Activated CD4-positive, alpha-beta T cell treated with anti-CD3 and anti-CD28 coated beads, Interleukin-2, amount 50 U/mL, for 48 hours (primary cell): ENCODE measurements at regions not wholly inside any gene's neighbourhood (a gene's known extent, or its start where the extent isn't known, plus 50 kb on each side); places are given as distances from the start of the nearest gene placed in this dataset.
"Not testable (repeated sequence)": the region's sequence is repeated elsewhere in the genome, so short reads cannot be mapped to it uniquely, and the experiment has no call there.

Source experiments
- DNase-seq, 2 experiments: peaks; one replicate each; pipeline ENCODE4 v3.0.0-alpha.2; 2020

DNA sequence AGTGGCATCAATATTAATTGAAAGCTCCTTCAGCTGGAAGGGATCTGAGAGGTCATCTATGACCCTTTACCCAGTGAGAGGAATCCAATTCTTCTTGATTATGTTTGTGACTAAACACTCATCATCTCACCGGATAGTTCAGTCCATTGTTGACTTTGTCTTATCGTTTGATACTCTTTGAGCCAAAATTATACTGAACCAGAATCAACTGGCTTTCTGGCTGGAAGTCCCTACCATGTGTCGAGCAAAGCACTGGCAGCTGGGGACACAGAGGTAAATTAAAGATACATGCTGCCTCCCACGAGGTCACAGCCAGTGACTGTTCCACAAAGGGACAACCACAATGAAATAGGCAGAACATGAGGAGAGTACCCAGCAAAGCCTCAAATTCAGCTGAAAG, 91.4 kb upstream of the FHL2 start:
- DNase-seq = no peak

DNA sequence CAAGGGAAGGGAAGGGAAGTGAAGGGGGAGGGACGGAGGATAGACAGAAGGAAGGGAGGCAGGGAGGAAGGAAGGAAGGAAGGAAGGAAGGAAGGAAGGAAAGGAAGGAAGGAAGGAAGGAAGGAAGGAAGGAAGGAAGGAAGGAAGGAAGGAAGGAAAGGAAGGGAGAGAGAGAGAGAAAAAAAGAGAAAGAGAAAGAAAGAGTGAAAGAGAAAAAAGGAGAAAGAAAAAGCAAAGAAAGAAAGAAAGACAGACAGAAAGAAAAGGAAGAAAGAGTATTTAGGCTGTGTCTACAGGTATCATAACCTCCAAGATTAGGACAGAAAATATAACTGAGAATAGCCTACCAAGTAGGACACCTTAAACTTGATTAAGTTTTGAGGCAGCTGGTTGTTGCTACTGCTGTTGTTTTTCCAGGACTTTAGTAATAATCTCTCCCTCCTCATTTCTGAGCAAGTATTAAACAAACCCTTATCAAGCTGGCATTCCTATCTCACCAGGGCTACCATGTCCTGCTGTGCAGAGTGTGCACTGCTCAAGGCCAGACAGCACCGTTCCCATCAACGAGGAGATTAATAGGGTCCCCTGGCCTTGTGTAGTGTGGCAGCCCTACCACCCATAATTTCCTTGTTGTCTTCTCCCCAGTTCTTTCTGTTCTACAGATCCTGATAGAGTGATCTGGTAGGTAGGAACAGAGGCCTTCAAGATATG, 90.5 kb upstream of the FHL2 start:
- no peak for DNase-seq

DNA sequence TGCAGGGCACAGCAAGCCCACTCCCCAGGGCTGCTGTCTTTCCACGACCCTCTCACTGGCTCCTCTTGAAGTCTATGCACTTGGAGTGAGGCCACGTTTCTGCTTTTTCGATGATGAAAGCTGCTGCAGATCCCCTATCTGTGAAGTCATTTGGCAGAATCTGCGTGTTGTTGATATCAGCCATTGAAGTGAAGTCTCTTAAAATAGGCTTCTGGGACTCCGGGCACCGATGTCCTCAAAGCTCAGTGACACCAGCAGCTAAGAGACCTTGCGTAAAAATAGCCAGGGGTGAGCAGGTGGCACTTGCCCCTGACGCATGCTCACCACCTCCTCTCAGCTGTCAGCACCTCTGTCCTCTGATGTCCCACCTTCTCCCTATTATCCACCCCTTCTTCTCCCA, 89.4 kb upstream of the FHL2 start:
- DNase-seq = no peak

DNA sequence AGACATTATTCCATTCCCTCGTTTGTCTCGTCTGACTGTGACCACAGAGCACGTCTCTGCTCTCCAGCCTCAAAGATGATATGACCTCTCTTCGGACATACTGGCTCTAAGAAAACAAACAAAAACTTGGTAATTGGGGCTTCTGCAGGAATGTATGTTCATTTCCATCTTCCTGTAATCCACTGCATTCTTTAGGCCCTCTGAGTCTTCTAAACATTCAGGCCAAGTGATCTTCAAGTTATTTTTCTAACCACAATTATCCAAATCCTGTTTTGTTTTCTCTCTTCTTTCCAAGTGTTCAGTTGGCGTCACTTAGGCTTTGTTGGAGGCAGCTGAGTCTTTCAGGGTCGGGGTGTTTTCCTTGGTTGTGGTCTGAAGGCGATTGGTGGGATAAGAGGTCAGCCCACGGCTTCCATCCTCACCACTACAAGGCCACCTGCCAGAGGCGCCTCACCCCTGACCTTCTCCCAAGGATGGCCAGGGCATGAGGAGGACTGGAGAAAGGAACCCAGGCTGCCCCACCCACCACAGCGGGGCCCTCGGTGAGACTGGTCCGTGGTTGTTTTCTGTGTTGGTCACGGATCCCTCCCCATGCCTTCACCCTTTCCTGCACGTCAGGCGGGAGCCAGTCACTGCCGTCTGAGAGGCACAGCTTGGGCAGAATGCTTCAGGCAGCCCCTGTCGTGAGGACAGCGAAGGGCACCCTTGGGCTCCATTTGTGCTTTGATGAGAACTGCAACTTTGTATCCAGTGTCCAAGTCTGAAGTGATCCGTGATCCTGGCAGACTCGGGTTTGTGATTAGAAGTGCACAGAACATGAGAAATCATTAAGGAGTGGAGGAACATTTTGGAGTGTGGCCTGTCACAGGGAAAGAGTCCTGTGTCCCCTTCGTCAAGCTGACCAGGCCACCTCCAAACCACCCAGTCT, 88.6 kb upstream of the FHL2 start:
- DNase-seq = no peak

DNA sequence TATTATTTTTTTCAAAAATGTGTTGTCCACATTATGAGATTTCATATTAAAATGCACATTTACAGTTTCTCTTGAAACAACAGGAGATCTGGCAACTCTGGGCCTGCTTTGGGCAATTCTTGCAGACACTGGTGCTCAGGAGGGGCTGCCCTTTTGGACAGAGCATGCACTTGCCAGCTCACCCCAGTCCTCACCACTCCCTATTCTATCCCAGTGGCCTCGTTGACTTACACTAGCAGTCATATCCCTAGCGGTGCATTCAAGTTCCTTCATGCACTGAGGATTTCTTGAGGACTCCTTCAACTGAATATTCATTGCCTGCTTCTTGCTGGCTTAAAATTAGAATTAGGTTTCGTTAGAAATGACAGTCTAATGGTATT, 87.9 kb upstream of the FHL2 start:
- no peak for DNase-seq

DNA sequence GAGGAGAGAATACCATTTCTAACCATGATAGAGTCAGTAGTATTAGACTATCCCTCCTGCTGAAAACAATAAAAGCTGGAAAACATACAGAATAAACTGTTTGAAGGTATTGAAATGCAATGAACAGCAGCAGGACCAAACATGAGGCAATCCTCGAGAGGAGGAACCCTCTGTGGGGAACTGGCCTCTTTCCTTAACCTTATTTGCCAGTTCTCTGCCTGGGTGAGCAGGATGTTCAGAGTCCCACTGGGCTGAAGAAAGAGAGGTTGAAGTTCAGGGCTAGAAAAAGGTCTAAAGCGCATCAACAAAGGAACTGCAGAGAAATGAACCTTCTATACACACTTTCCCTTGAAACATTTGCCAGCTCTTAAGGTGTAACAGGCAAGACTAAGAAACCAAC, 79.8 kb upstream of the FHL2 start:
- no peak for DNase-seq

DNA sequence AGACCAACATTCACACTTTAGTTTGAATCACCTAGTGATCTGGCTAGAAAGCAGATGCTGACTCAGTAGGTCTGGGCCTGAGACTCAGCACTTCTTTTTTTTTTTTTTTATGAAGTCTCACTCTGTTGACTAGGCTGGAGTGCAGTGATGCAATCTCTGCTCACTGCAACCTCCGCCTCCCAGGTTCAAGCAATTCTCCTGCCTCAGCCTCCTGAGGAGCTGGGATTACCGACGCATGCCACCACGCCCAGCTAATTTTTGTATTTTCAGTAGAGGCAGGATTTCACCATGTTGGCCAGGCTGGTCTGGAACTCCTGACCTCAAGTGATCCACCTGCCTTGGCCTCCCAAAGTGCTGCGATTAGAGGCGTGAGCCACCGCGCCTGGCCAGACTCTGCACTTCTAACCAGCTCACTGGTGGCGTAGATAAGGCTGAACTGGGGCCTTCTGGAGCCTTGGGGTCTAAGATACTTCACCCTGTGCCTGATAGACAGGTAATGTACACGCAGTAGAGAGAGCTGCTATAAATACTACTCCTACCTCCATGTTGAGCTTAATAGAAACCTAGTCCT, 78.3 kb upstream of the FHL2 start:
- DNase-seq = not testable (repeated sequence)

DNA sequence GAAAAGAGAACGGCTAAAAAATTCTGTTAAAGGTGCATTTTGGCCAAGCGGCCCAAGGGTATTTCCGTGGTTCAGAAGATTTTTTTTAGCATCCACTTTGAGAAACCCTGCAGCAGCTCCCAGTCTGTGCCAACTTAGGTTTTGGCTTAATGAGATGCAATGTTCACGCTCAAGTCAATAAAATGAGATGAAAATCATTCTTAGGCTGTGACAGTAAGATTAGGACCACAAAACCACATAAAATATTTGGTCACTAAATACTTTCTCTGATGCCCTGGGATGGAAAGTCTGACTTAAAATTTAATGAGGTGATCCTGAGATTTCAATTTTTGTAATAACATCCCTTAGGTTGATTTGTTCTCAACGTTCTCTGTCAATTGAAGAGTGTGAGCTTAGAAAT, 74.2 kb upstream of the FHL2 start:
- DNase-seq = no peak

DNA sequence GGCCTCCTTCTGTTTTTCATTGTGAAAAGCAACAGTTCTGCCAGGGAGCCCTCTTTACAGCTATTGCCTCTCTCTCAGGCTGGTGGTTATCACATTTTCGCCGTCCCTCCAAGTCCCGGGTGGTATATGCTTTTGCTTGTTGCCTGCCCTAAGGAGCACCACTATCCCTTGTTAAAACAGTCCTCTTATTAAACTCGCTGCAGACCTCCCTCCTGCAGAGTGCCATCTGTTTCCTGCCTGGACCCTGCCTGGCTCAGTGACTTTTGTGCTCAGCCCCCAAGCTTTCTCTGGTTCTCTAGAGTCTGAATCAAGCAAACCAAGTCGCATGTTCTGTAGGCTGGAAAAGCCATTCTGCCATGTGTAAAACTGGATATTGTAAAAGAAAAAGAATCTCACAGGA, 72.1 kb upstream of the FHL2 start:
- no peak for DNase-seq

DNA sequence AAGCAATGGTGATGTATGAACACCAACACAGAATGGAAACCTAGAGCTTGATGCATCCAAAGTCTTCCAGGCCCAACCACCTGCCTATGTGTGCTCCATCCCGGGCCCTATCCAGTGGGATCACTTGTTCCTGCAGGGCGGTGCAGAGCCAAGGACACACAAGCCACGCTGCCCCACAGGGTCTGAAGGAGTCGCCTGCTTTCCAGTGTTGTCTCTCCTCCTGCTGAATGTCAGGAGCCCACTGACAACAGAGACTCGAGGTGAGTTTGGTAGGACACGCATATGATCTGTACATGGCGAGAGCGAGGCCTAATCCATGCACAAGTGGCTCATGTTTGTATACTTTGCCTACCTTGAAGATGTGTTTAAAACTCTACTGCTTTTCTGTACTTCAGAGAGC, 70.9 kb upstream of the FHL2 start:
- no peak for DNase-seq

DNA sequence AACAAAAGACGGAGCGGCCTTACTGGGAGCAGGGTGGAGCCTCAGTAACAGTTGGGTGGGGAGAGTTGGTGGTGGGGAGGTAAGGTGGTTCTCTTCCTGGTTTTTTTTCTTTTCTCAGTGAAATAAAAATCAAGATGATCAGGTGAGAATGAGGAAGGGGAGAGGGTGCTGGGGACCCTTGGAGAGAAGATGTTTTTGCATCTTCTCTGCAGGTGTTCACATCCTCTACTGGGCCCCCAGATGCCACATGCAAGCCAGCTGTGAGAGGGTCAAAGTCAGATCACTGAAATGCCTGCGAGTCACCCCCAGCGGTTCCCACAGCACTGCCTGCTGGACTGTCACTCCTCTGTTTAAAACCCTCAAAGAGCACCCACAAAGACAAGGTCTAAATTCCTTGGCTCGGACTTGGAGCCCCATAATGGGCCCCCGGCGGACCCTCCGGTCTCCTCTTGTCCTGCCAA, 69.8 kb upstream of the FHL2 start:
- DNase-seq = no peak

DNA sequence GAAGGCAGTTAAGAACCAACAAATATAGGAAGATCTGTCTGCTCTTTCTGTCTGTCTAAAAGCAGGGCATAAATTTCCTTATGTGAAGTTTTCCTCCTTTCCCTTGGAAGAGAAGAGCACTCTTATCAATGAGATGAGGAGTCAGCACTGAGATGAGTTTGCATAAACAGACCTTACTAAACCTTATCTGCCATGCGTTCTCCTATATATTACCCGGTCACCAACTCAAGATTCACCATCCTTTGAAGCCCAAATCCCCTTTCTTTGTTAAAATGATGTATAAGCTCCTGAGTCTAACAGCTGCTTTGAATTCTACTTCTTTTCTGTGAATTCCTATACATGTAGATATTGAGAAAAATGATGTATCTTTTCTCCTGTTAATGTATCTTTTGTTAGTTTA, 65.5 kb upstream of the FHL2 start:
- DNase-seq = no peak

DNA sequence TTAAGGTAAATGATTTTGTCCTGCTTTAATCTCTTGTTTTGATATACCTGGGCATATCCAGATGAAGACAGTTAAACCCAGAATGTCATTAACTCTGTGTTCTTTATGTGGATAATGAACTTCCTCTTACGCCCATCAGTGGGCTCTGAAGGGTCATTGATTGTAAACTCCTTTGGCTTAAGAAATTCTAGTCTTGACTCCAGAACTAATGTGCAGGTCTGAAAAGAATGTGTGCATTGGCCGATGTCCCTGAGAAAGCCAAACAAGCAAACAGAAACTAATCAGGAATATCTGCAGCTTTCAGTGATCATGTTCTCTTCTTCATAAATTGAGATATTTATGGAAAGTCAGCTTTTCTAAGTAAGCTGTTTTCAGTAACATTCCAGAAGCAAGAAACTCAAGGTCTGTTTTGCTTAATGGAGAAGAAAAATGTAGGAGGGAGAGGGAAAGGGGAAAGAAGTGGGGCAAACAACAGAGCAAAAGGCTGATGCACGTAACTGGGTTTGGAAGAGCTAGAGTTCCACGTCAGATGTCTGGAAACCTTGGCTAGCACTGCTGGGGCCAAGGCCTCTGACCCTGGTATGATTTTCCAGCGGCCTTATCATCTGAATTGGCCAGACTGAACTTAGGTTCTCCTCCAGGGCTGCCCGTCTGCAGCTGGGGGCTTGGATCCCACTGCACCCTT, 61.3 kb upstream of the FHL2 start:
- DNase-seq = no peak

DNA sequence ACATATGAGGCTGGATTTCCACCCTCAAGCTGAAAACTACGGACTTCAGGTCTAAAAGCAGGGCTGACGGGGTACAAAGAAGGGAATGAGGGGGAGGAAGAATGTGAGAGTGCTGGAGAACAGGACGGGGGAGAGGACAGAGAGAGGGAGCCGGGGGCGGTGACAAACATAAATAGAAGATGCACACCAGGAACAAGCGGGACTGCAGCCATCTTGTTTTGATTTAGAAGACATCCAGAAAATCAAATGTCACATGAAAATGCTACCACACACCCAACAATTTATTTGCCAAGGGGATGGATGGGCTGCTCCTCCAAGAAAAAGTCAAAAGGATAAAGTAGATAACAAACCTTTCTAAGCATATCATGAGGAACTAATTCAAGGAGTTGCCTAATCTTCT, 59.2 kb upstream of the FHL2 start:
- no peak for DNase-seq

DNA sequence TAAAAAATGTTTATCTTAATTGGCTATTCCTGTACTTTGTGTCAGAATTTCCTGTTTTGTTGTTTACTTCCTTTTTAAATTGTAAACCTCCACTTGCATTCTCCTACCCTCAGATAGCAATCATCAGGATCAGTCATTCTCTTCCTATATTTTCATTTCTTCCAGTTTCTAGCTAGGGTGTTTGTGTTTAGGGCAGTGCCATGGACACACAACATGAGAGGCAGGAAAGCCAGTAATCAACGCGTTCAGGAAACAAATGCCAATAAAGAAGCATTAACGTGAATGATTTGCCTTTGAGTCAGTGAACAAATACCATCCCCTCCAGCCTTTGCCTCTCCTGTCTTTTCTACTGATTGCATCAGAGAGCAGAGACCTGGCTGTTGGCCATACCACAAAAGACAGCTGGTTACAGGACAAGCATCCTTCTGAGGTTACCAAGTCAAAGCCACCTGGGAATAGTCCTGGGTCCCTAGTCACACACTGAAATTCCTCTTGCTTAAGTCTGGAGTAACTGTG, 56.7 kb upstream of the FHL2 start:
- no peak for DNase-seq

DNA sequence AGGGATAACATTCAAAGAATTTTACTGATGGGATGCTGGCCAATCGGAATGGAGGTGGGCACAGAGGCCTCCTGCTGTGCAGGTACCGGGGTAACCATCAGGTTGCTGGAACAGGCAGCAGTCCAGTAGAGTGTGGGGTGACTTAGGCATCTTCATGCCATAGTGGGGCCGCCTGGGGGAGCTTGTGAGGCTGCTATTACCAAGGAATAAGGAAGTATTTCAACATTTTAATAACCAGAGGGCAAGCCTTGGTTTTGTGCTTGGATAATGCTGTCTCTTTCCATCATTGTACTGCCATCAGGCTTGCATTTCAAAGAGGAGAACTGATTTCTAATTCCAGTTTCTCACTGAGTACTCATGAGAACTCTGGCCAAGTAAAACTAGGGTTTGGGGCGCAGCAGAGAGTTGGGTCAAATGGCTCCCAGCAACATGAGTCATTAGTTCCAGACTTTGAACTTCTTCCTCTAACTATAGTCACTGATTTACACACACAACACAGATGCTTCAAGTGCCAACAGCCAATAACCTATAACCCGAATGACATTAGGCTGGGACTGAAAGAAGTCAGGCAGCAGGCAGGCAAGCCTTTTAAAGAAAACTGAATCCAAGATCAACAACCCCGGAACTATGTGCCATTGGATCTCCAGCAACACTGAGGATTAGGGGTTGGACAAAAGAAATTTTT, 56.1 kb upstream of the FHL2 start:
- DNase-seq = no peak

DNA sequence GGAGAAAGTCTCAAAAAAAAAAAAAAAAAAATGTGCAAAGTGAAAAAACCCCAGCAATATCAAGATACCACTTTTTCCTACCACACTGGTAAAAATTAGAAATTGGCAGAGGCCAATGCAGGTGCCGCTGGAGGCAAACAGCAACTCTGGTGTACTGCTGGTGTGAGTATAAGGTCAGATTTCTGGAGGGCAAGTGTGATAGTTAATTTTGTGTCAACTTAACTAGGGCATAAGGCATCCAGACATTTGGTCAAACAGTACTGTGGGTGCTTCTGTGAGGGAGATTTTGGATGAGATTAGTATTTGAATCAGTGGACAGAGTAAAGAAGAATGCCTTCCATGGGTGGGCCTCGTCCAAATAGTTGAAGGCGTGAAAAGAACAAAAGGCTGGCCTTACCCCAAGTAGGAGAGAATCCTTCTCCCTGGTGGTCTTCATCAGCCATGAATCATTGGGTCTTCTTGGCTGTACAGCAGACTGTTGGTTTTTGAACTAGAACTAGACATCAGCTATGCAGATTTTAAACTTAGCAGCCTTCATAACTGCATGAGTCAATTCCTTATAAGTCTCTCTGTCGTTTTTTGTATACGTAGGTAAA, 52.8 kb upstream of the FHL2 start:
- DNase-seq = no peak

DNA sequence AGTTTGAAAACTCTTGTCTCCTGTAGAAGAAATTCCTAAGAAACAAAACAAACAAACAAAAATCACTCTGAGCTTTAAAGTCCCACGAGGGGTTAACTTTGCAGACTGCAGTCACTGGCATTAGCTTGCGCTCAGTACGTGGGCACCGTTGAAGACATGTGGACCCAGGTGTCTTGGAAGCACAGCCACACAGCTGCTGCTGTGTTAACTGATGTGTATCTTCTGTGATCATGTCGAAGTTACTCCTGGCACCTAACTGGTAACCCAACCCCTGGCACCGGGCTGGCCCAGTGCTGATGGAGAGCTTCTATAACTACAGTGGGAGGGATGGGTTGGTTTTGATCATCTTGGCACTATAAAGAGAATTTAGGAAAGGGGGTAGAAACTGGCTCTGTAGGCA, 51.6 kb upstream of the FHL2 start:
- DNase-seq = no peak

DNA sequence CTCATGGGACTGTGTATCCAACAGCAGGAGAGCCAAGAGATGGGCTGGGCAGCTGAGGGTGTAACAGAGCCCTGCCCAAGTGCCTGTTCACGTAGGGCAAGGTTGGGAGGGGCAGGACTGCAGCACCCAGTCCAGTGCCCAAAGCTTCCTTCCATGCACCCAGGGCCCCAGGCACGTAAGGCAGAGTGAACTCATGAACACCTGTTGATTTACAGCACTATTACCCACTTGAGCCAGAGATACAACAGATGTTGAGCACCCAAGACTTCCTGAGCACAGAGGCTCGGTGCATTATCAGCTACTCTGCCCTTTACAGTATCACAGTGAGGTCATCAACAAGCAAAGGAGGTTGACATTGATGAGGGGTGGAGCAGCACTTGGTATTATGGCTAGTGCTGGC, 50.2 kb upstream of the FHL2 start:
- no peak for DNase-seq
